C4-2B (cell line): ENCODE measurements at regions not wholly inside any gene's neighbourhood (a gene's known extent, or its start where the extent isn't known, plus 50 kb on each side); places are given as distances from the start of the nearest gene placed in this dataset.

Experiments used
- ZFX ChIP-seq: fragments of 450-650 bp; IDR thresholded peaks from 2 replicates; pipeline ENCODE4 v1.6.1; 2017
- TF ChIP-seq, protein P1 (sequence below): fragments of 450-650 bp; conservative IDR thresholded peaks from 2 replicates; pipeline ENCODE4 v1.5.1; 2017; ENCODE audit warnings: mild to moderate bottlenecking

DNA sequence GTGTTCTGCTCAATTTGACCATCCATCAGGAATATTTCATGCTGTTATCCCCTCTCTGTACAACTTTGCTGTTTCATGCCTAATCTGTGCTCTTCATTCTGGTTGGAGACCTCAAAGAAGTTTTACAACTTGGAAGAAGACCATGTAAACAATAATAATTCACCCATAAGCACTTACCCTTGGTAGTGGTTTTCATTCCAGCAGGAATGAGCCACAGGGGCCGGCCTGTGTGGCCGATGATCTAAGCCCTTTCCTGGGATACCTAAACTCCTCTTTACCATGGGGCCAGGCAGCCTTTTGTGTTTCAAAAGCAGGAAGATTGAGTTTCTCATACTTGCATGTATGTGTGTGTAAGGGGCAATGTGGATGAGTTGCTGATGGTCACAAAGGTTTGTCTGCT lies 165.0 kb downstream of the FGF1 start:
- TF ChIP-seq, protein P1, sequence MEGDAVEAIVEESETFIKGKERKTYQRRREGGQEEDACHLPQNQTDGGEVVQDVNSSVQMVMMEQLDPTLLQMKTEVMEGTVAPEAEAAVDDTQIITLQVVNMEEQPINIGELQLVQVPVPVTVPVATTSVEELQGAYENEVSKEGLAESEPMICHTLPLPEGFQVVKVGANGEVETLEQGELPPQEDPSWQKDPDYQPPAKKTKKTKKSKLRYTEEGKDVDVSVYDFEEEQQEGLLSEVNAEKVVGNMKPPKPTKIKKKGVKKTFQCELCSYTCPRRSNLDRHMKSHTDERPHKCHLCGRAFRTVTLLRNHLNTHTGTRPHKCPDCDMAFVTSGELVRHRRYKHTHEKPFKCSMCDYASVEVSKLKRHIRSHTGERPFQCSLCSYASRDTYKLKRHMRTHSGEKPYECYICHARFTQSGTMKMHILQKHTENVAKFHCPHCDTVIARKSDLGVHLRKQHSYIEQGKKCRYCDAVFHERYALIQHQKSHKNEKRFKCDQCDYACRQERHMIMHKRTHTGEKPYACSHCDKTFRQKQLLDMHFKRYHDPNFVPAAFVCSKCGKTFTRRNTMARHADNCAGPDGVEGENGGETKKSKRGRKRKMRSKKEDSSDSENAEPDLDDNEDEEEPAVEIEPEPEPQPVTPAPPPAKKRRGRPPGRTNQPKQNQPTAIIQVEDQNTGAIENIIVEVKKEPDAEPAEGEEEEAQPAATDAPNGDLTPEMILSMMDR = no peak
- no peak for TF ChIP-seq ZFX
